ENCODE measurements at regions not wholly inside any gene's neighbourhood (a gene's known extent, or its start where the extent isn't known, plus 50 kb on each side); places are given as distances from the start of the nearest gene placed in this dataset.
"Not testable (repeated sequence)": the region's sequence is repeated elsewhere in the genome, so short reads cannot be mapped to it uniquely, and the experiment has no call there.

DNA sequence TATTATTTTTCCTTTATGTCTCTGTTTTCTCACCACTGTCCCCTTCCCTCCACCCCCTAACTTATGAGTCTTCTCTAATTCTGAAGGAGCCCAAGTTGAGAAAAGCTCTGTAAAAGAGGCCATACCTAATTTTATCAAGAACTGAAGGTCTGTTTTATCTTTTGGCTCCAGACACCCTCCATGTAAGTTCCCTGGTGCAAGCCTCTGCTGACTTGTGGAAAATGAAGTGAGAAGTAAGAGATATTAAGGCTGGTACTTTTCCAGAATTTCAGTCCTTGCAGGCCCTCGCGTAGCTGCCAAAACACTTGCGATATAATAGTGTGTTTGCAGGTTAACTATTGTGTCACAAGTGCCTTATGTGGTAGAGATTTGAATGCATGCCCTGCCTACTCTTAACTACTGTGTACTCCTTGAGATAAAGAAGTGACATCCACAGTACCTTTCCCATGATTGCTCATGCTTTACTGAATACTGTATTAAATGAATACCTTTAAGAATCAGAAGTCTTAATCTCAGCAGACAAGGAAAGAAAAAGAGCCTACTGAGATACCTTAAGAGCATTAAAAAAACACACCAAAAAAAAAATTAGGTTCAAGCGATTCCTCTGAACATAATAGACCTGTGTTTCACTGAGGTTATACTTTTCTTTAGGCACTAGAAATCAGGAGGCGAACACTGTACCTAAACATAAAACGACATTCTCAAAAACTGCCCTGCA lies 143.6 kb upstream of the ZNF184 start:
- no peak for DNase-seq (ENCODE audit: extremely low read depth in 1 of 11, low read depth in 9 of 11, low spot score in 4 of 11)

DNA sequence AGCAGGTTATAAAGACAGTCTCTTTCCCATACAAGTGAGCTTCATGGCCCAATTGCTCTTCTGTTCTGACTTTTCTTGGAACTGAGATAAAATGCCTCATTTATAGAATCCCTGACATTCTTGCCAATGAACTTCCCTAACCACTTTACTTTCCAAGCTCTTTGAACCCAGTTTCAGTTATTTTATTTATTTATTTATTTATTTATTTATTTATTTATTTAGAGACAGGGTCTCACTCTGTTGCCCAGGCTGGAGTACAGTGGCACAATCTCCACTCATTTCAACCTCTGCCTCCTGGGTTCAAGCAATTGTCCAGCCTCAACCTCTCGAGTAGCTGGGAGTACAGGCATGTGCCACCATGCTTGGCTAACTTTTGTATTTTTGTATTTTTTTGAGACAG lies 138.5 kb upstream of the ZNF184 start:
- no peak for DNase-seq (ENCODE audit: extremely low read depth in 1 of 11, low read depth in 9 of 11, low spot score in 4 of 11)

DNA sequence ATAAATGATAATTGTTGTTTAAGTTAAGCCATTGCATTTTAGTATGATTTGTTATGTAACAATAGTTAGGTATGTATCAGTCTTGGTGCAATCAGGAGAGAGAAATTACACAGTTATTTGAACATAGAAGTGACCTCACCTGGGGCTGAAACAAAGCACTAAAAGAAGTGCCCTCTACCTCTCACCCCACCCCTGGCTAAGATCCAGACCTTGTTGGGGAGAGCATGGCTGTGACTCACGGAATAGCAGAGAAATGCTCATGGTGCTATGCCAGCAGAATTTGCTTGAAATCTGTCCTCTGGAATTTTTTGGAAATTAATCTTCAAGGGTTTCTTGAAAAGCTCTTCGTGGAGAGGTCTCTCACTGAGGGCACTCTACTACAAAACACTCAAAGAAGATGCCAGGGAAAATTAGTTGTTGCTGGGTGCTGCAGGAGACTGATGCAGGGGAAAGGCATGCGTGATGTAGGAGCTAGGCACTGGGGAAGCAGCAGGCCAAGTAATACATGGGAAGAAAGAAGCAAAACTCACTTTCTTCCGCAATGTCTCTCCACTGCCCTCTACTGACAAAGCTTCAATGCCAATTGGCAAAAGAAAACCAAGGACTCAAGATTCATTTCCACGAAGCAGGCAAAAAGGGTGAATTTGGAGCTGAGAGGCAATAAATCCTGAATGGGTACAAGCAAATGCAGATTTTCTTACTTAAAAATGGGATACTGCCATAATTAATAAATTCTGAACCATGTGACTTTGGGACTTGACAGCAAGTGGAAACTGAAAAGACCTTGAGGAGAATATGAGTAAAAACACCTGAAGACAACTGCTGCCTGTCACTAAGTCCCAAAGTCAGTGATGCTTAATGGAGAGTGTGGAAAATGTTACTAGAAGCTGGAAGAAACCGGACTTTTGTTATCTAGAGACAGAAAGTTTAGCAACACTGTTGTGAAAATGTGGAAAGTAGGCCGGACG lies 136.3 kb upstream of the ZNF184 start:
- no peak for DNase-seq (ENCODE audit: extremely low read depth in 1 of 11, low read depth in 9 of 11, low spot score in 4 of 11)

DNA sequence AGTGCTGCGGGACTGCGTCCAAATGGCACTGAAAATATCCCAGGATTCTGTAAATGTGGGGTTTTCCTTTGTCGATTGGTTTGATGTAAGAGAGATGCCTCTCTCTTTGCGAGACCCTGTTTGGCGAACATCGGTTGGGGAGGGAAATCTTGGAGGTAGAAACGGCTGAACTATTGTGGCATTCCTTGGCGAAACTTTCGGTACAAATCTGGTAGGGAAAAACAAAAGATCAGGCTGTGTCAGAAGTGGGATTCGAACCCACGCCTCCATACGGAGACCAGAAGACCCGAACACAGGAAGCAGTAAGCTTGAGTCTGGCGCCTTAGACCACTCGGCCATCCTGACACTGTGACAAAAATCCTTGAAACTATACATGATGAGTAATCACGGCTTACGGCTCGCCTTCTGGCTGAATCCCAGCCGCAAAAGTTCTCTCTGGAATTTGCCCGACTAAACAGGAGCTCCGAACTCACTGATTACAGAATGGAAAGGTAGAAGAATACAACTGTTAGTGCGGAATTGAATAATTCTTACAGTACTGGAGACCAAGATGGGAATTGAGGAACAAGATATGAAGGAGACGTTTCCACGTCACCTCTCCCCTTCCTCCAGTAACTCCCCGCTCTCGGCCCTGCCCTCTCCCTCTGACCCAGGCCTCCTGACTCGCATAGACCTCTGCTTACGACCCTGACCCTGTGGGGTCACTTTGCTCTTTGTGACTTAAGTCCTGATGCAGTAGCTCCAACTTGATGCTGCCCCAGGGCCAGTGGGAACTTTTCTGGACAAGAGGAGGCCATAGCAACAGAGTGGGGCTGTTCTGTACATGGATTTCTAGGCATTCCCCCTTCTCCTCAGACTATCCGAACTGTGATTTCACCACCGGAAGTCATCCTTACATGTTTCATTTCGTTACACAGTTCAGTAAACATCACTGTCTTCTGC lies 132.8 kb upstream of the ZNF184 start:
- DNase-seq (ENCODE audit: extremely low read depth in 1 of 11, low read depth in 9 of 11, low spot score in 4 of 11): no peak

DNA sequence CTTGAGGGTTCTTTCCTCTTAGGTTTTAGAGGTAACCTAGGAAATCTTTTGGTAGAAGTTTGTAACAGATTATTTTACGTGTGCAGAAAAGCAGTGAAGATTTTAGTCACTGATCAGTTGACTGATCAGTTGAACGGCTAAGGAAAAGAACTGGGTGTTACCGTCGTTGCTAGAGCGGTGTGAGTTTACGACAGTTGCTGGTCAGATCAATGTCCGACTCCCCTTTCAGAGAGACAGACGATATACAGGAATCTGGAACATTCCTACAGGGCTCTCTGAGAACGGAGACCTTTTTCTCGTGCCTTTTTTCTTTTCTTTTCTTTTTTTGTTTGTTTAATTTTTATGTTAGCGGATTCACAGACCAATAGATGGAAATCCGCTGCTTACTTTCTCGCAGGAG lies 132.1 kb upstream of the ZNF184 start:
- DNase-seq (ENCODE audit: extremely low read depth in 1 of 11, low read depth in 9 of 11, low spot score in 4 of 11): no peak

DNA sequence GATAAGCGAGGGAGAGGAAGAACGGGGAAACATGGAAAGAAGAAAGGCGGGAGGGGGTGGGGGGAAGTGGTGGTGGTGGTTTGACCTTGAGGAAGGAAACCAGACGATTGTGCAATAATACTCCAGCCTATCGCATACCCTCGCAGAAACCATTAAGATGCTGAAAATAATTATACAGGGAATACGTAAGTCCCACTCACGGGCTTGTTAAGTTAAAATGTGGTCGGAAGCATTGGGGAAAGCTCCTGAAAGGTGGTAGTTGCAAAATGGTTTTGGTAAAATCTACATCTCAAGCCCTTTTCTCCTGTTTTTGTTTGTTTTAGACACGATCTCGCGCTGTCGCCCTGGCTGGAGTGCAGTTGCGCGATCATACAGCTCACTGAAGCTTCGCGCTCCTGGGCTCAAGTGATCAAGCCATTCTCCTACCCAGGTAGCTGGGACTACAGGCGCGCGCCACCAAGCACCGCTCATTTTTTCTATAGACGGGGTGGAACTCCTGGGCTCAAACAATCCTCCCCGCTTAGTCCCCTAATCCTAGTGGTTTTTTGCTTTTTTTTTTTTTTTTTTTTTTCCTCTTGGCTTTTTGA lies 128.9 kb upstream of the ZNF184 start:
- DNase-seq (ENCODE audit: extremely low read depth in 1 of 11, low read depth in 9 of 11, low spot score in 4 of 11): no peak

DNA sequence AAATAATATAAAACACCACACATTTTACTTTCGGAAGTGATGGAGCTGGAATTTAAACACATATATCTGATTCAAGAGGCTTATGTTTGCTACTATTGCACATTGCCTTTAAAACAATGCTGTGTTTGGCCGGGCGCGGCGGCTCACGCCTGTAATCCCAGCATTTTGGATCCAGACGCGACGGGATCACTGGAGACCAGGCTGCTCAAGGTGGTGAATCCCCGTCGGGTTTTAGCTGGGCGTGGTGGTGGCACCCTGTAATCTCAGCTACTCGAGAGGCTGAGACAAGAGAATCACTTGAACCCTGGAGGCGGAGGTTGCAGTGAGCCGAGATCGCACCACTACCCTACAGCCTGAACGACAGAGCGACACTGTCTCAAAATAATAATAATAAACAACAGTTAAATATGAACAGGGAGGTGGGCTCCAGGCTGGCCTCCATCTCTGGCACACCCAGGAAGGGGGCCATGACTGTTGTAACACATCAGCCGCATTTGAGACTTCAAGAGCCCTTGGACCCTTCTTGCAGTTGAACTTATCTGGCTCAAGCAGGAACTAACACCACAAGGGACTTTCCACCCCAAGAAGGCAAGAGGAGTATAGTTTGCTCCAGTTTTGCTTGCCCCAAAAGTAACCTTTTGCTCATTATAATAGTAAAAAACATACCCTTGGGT lies 127.1 kb upstream of the ZNF184 start:
- no peak for DNase-seq (ENCODE audit: extremely low read depth in 1 of 11, low read depth in 9 of 11, low spot score in 4 of 11)

DNA sequence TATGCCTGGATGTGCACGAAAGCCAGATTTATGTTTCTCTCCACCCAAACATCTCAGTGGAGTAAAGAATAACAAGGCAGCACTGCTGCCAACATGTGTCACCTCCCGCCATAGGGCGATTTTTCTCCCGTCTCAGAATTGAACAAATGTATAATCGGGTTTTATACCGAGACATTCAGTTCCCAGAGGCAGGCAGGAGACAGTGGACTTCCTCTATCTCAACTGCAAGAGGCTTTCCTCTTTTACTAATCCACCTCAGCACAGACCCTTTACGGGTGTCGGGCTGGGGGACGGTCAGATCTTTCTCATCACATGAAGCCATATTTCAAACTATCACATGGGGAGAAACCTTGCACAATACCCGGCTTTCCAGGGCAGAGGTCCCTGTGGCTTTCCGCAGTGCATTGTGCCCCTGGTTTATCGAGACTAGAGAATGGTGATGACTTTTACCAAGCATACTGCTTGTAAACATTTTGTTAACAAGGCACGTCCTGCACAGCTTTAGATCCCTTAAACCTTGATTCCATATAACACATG lies 124.2 kb upstream of the ZNF184 start:
- not testable (repeated sequence) for DNase-seq (ENCODE audit: extremely low read depth in 1 of 11, low read depth in 9 of 11, low spot score in 4 of 11)

DNA sequence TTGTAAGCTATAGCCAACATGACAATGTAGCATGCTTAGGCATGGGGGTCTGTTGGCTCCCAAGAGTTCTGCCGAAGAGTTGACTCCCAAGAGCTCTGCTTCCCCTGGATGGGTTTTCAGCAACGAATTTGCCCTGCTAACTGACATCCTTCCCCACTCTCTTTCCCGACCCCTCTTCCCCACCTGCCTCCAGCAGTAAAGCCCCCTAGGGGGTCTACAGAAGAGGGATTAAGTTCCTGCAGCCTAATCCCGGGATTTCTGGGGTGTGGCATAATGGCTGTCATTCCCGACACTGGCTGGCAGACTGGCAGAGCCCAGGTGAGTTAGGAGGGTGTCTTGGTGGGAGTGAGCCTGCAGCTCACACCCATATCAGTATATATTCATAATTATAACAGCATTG lies 121.0 kb upstream of the ZNF184 start:
- DNase-seq (ENCODE audit: extremely low read depth in 1 of 11, low read depth in 9 of 11, low spot score in 4 of 11): no peak

DNA sequence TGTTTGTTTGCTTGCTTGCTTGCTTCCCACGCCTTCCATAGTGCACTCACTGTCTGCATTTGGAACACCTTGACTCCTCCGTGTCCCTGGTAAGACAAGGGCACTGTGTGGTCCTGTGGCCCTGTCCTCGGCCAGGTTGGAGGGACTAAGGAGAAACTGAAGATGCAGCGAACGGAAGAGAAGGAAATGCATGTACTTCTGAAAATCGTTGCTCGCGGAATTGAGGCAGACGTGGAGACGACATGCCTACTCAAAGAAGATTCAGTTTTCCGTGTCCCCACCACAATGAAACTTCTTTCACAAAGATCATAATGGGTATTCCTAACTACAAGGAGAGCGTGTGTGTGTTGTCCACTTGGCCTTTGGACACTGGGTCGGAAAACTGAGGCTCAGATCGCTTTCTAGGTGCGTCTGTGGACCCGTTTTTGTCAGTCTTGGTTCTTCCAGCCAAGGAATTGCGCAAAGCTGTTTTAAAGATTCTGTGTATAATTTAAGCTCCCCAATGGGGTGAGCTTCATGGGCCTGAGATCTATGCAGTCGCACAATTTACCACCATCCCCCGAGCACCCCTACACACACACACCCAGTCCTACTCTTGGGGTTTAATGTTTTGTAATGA lies 120.4 kb upstream of the ZNF184 start:
- no peak for DNase-seq (ENCODE audit: extremely low read depth in 1 of 11, low read depth in 9 of 11, low spot score in 4 of 11)

DNA sequence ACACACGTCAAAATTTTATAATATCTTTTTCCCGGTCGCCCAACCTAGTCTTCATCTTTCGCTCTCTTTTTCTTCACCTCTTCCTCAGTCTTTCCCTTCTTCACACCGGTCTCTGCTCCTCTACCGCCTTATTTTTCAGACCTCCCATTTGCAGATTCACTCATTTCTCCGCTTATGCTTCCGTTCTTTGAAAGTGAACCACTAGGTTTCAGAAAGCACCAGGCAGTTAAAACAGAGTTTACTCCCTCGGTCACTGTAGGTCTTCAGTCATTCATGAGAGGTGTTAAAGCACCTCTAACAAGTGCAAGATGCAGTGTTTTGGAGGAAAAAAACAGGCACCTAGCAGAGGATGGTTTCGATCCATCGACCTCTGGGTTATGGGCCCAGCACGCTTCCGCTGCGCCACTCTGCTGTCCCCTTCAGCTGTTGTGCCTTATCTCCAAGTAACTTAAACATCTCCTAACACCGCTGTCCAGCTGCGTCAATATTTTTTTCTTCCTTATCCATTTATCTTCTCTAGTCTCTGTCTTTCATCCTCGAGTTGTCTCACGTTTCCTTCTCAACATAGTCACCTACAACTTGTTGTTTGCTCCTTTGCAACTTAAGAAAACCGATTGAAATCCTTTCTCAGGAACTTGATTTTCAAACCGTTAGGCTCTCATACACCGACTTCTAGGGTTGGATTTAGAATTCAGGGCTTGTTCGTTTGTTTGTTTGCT lies 119.7 kb upstream of the ZNF184 start:
- peak in 1 of 11 donors; percentile 15 for DNase-seq (ENCODE audit: extremely low read depth in 1 of 11, low read depth in 9 of 11, low spot score in 4 of 11)

DNA sequence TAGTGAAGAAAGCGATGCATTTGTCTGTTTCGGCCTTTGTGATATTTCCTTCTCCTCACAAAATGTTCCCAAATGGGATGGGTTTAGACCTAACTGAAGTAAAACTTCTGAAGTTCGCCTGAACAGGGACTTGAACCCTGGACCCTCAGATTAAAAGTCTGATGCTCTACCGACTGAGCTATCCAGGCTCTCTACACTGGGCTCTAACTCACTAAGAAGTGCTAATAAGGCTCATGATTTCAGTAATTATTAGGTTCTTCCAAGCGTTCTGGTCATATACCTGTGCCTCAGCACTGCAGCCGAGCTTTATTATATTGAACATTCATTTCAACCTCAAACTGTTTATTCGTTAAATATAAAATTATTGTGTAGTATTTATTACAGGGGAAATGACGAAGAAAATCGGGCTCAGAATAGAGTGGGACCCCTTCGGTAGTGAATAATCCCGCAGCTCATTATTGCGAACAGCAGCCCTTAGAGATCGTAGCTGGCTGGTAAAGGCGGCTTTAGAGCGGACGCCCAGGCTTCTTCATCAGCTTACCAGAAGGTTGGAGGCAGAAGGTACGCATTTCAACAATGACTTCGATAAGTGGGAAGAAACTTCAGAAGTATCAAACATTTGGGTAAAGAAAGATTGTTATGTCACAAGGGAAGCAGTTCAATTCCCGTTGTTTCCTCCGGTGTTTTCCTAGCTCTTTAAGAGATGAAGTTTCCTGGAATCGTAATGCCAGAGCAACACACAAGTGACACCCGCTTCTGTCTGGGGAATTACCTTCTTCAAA lies 119.0 kb upstream of the ZNF184 start:
- DNase-seq (ENCODE audit: extremely low read depth in 1 of 11, low read depth in 9 of 11, low spot score in 4 of 11): no peak

DNA sequence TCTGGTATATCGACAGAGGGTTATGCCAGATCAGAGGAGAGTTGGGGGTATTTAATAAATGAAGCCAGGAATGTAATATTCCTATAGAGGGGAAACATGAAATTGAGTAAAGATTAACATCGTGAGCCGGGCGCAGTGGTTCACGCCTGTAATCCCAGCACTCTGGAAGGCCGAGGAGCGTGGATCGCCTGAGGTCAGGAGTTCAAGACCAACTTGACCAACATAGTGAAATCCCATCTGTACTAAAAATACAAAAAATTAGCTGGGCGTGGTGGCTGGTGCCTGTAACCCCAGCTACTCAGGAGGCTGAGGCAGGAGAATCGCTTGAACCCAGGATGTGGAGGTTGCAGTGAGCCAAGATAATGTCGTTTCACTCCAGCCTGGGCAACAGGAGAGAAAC lies 112.4 kb upstream of the ZNF184 start:
- DNase-seq (ENCODE audit: extremely low read depth in 1 of 11, low read depth in 9 of 11, low spot score in 4 of 11): not testable (repeated sequence)

DNA sequence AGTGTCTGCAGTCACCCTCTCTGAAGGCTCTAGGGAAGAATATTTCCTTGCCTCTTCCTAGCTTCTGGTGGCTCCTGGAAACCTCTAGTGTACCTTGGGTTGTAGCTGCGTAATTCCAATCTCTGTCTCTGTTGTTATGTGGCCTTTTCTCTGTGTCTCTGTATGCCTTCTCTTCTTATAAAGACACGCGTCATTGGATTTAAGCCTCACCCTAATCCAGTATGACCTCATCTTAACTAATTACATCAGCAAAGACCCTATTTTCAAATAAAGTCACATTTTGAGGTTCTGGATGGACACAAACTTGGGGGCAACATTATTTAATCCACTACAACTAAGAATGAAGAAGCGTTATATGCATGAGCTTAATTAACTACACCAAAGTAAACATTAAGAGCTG lies 111.4 kb upstream of the ZNF184 start:
- no peak for DNase-seq (ENCODE audit: extremely low read depth in 1 of 11, low read depth in 9 of 11, low spot score in 4 of 11)

DNA sequence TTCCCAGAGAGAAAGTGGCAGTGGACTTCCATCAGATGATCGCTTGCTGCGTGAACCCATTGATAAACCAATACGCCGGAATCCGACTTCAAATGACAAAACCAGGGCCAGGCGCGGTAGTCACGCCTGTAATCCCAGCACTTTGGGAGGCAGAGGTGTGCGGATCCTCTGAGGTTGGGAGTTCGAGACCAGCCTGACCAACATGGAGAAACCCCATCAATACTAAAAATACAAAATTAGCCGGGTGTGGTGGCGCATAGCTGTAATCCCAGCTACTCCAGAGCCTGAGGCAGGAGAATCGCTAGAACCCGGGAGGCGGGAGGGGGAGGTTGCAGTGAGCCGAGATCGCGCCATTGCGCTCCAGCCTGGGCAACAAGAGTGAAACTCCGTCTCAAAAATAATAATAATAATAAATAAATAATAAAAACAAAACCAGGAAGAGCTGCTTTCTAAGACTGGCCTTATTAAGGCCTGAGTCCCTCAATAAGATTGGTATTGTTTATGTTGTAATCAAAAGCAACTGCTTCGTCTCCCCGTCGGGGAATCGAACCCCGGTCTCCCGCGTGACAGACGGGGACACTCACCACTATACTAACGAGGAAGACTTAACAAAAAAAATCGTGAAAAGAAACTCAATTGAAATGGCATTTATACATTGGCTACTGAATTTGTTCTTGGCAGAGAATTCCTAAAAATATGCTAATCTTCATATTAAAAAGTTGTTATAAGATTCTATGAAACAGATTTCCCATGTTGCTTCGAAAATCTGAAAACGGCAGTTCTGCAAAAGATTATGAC lies 110.2 kb upstream of the ZNF184 start:
- DNase-seq (ENCODE audit: extremely low read depth in 1 of 11, low read depth in 9 of 11, low spot score in 4 of 11): peak in 1 of 11 donors; percentile 25

DNA sequence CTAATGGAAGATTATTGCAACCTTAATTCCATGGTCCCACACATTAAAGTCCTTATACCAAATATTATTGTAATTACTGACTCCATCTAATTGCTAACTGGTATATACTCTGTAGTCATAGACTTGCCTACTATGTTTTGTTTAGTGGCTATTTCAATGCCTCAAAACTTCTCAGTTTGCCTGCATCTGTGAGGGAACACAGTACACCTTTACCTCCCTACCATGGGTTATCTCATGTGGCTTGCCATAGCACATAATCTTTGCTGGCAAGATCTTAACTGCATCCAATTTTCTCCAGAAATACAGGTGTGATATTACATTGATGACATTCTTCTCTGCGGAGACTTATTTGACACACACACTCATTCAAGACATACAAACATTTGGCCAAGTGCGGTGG lies 107.1 kb upstream of the ZNF184 start:
- DNase-seq (ENCODE audit: extremely low read depth in 1 of 11, low read depth in 9 of 11, low spot score in 4 of 11): no peak

All from renal cortex interstitium (tissue), 11 donors.